Stomach smooth muscle (tissue), 2 donors: ENCODE measurements at regions not wholly inside any gene's neighbourhood (a gene's known extent, or its start where the extent isn't known, plus 50 kb on each side); places are given as distances from the start of the nearest gene placed in this dataset.
"Not testable (repeated sequence)": the region's sequence is repeated elsewhere in the genome, so short reads cannot be mapped to it uniquely, and the experiment has no call there.

Experiments
- H3K27ac ChIP-seq: one replicate; pipeline ENCODE4 v1.7.0; 2013; ENCODE audit warnings: mild to moderate bottlenecking, low read length, inconsistent platforms
- H3K27me3 ChIP-seq, 2 donors: one replicate each; pipeline ENCODE4 v1.7.0; 2013; ENCODE audit warnings: low read length in 2 of 2; ENCODE audit not compliant: insufficient read depth in 2 of 2, control insufficient read depth in 1 of 2
- H3K36me3 ChIP-seq, 2 donors: one replicate each; pipeline ENCODE4 v1.7.0; 2013; ENCODE audit warnings: low read length in 2 of 2; ENCODE audit not compliant: control insufficient read depth in 2 of 2, insufficient read depth in 2 of 2
- H3K4me1 ChIP-seq: one replicate; pipeline ENCODE4 v1.7.0; 2013; ENCODE audit warnings: low read length; ENCODE audit not compliant: control insufficient read depth, insufficient read depth
- H3K4me3 ChIP-seq, 2 donors: one replicate each; pipeline ENCODE4 v1.7.0; 2013; ENCODE audit warnings: low read length in 2 of 2
- H3K9ac ChIP-seq, 2 donors: one replicate each; pipeline ENCODE4 v1.7.0; 2013; ENCODE audit warnings: low read length in 2 of 2, mild to moderate bottlenecking in 1 of 2
- H3K9me3 ChIP-seq, 2 donors: one replicate each; pipeline ENCODE4 v1.7.0; 2013; ENCODE audit warnings: low read length in 2 of 2; ENCODE audit not compliant: control insufficient read depth in 2 of 2
- donor health status: healthy.
- donor health status: Pancreatic carcinoma.

DNA sequence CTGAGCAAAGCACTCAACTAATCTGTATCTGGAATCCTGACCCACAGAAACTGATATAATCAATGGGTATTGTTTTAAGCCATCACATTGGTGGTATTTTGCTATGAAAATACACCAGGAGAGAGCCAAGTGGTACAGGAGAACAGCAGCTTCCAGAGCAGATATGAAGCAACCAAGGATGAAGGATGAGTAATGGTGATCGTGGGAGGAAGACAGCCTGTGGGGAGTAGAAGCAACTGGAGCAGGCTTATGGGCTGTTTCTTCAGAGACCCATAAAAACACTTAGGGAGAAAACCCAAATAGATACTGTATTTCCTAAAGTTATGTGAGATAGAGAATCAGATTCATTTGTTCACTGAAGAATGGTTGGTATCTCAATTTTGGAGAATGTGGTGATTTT, 330.8 kb downstream of the NUP35 start:
- Histone ChIP-seq H3K9me3 (no peaks in the 10 kb centered on the region), H3K36me3 (no peaks in the 10 kb centered on the region), H3K4me3 (no peak overlapping the region), H3K27ac (no peak overlapping the region), H3K4me1 (no peaks in the 10 kb centered on the region), H3K27me3 (no peaks in the 10 kb centered on the region), H3K9ac (no peak overlapping the region)

DNA sequence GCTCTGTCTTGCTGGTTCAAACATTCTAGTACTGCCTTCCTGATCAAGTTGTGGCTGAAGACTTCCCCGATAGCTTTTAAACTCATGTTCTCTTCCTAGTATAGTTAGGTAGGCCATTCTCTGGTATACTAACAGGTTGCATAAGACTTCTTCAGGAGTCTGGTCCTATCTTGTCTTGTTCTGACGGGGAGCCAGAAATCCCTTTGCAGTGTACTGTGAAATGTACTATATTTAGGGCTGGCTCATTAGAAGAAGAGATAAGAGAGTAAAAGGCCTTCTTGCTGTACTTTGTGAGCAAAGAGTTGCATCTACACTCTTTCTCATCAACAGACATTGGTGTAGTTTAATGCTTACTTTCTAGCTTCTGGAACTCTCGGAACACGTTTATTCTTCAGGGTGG, 331.9 kb downstream of the NUP35 start:
- Histone ChIP-seq H3K27ac (no peak overlapping the region), H3K36me3 (no peaks in the 10 kb centered on the region), H3K4me1 (no peaks in the 10 kb centered on the region), H3K4me3 (no peak overlapping the region), H3K9ac (no peak overlapping the region), H3K9me3 (no peaks in the 10 kb centered on the region), H3K27me3 (no peaks in the 10 kb centered on the region)

DNA sequence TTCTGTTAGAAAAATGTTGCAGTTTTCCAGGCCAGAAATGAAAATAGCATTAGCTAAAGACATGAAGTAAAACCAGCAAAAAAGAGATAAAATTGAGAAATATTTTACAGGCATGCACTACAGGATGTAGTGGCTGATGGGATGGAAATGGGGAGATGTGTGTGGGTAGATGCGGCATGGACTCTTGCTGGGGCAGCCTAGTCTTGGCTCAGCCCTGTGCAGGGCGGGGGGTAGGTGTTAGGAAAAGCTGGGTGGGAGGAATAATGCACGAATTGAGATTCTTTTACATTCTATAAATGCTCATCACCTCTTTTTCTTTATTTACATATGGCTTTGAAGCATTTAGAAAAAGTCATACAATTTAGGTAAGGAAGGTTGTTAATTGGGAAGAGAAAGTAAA, 334.2 kb downstream of the NUP35 start:
- Histone ChIP-seq H3K4me3 (no peak overlapping the region), H3K27me3 (no peaks in the 10 kb centered on the region), H3K36me3 (no peaks in the 10 kb centered on the region), H3K4me1 (no peaks in the 10 kb centered on the region), H3K9ac (no peak overlapping the region), H3K9me3 (no peaks in the 10 kb centered on the region), H3K27ac (no peak overlapping the region)

DNA sequence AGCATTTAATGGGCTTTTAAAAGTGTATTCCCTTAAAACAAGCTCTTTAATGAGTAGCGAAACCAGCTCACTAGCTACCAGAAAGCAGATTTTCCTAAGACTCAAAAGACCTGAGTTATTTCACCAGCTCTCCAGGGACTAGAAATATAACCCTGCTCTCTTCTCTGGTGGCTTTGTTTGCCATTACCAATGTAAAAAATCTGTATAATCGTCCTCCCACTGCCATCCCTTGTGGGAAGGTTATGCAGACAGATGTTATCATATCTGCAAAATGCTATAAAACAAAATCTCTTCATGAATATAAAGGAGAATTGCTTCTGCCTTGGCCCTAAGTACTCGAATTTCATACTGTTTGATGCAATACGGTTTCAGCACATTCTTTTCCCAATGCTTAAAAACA, 335.2 kb downstream of the NUP35 start:
- Histone ChIP-seq H3K4me3 (no peak overlapping the region), H3K36me3 (no peaks in the 10 kb centered on the region), H3K27me3 (no peaks in the 10 kb centered on the region), H3K9ac (no peak overlapping the region), H3K9me3 (no peaks in the 10 kb centered on the region), H3K27ac (no peak overlapping the region), H3K4me1 (no peaks in the 10 kb centered on the region)

DNA sequence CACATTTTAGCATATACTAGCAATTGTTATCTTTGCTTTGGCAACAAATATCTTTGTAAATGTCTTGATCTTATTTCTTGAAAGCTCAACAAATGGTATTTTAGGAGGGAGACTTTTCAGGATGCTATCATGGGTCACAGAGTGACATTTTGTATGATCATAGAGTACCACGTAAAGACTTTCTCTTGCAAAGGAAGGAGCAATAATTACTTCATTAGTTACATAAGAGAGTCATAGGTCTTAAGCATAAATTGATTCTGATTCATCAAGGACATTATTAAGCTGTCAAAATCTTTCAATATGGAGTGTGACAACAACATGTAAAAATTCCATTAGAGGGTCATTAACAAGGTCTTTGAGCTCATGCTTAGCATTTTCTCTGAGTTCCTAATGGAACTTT, 339.6 kb downstream of the NUP35 start:
- no peak overlapping the region for H3K9ac ChIP-seq
- H3K9me3 ChIP-seq = no peaks in the 10 kb centered on the region
- H3K36me3 ChIP-seq = no peaks in the 10 kb centered on the region
- H3K27me3 ChIP-seq = no peaks in the 10 kb centered on the region
- H3K4me3 ChIP-seq = no peak overlapping the region
- no peak overlapping the region for H3K27ac ChIP-seq
- H3K4me1 ChIP-seq = no peaks in the 10 kb centered on the region

DNA sequence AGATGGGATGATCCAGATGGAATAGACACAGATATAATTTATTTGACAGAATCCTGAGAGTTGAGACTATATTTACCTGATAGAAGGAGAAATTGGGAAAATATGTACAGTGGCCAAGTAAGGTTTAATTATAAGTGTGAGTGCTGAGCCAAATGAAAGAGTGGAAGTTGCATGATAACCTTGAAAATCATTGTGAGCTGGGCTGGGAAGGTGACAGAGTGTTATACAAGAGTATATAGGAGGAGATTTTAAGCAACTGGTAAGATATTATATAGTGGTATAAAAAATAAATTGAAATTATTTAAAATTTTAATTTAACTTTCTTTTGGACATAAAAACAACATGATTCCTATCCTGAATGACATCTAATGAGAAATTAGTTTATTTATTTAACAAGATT, 340.8 kb downstream of the NUP35 start:
- Histone ChIP-seq H3K4me1 (no peaks in the 10 kb centered on the region), H3K27ac (no peak overlapping the region), H3K36me3 (no peaks in the 10 kb centered on the region), H3K9ac (no peak overlapping the region), H3K27me3 (no peaks in the 10 kb centered on the region), H3K4me3 (no peak overlapping the region), H3K9me3 (no peaks in the 10 kb centered on the region)

DNA sequence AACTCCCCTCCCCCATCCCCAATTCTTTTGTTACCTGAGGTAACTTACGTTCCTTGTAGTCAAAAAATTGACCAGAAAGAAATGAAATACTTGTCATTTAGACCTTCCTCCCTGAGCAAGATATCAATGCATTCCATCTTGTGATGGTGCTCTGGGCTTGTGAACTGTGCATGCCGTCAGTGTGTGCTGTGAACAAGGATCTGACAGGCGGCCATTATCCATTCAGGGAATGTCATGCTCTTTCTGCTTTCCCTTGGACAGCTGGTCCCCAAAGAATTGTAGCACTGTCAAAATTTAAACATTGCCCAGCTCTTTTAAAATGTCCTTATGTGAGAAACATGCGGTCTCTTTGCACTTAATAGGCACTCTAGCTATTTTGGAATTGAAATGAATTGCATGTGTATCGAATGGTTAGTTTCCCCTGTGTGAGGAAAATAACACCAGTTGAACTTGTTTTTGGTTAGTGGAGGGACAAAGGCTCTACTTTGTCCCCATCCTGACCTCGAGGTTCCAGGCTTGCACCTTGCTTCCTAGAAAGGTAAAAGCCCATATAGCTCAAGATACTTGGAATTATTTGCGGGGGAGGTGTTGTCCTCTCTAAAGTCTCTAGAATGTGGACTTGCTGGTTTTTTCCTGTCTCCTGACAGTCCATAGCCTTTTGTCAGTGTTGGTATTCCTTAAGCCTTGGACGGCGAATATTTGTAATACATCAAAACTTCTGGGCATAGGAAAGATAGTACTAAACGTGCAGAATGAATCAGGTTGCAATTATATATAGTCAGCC, 350.9 kb downstream of the NUP35 start:
- Histone ChIP-seq H3K9me3 (no peaks in the 10 kb centered on the region), H3K27ac (no peak overlapping the region), H3K4me1 (no peaks in the 10 kb centered on the region), H3K9ac (no peak overlapping the region), H3K36me3 (no peaks in the 10 kb centered on the region), H3K27me3 (no peaks in the 10 kb centered on the region), H3K4me3 (no peak overlapping the region)

DNA sequence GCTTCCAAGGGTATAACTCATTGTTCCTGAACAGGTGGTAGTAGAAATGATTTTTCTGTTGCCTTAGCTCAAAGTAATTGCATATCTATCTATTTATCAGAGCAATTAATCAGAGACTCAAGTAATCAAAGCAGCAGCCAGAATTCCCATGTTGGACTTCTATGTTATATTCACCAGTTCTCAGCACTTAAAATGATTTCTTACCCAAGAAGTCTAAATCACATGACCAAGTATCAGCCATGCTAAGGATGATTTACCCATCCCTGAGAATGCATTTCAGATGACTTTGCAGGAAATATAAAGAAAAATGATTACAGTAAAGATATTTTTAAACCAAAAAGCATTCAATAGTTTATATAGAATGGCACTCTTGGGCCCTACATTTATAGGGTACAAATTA, 352.2 kb downstream of the NUP35 start:
- Histone ChIP-seq H3K27ac (no peak overlapping the region), H3K4me3 (no peak overlapping the region), H3K9ac (no peak overlapping the region), H3K36me3 (no peaks in the 10 kb centered on the region), H3K27me3 (no peaks in the 10 kb centered on the region), H3K9me3 (no peaks in the 10 kb centered on the region), H3K4me1 (no peaks in the 10 kb centered on the region)

DNA sequence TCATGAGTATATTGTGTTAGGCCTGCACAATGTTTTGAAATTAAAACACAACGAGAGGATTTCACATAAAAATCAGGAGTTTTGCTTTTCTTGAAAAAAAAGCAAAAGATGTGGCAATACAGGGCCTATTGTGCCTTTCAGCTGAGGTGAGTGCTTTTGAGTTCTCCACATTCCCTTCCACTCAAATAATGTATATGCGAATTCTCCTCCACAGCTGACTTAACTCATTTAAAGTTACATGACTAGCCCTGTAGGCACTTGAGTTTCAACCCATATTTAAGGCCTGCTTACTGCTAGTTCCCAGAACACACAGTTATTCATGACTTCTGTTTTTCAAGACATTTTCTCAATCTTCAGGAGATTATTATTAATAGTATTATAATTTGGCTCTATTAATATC, 353.1 kb downstream of the NUP35 start:
- H3K9ac ChIP-seq = no peak overlapping the region
- no peaks in the 10 kb centered on the region for H3K36me3 ChIP-seq
- no peaks in the 10 kb centered on the region for H3K27me3 ChIP-seq
- H3K4me3 ChIP-seq = no peak overlapping the region
- H3K4me1 ChIP-seq = no peaks in the 10 kb centered on the region
- H3K27ac ChIP-seq = no peak overlapping the region
- H3K9me3 ChIP-seq = no peaks in the 10 kb centered on the region

DNA sequence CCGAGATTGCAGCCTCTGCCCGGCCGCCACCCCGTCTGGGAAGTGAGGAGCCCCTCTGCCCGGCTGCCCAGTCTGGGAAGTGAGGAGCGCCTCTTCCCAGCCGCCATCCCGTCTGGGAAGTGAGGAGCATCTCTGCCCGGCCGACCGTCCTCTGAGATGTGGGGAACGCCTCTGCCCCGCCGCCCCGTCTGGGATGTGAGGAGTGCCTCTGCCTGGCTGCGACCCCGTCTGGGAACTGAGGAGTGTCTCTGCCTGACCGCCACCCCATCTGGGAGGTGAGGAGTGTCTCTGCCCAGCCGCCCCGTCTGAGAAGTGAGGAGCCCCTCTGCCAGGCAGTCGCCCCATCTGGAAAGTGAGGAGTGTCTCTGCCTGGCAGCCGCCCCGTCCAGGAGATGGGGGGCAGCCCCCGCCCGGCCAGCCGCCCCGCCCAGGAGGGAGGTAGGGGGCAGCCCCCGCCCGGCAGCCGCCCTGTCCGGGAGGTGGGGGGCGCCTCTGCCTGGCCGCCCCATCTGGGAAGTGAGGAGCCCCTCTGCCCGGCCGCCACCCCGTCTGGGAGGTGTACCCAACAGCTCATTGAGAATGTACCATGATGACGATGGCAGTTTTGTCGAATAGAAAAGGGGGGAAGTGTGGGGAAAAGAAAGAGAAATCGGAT, 354.8 kb downstream of the NUP35 start:
- not testable (repeated sequence) for H3K4me1 ChIP-seq, H3K27ac ChIP-seq, H3K9ac ChIP-seq, H3K9me3 ChIP-seq, H3K36me3 ChIP-seq, H3K4me3 ChIP-seq, H3K27me3 ChIP-seq

DNA sequence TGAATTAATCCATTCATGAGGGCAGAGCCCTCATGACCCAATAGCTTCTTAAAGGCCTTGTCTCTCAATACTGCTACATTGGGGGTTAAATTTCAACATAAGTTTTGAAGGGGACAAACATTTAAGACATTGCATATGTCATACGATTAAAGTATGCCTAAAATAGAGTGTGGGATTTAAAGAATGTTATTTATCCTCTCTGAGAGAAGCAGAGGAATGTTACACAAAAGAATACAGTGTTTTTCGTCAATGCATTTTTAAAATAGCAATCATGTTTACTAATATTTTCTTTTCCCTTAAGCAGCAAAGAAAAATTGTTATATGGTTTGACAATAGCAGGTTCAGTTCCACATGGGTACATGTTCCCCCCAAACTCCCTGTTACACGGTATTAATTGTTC, 363.1 kb downstream of the NUP35 start:
- no peak overlapping the region for H3K9ac ChIP-seq
- no peaks in the 10 kb centered on the region for H3K9me3 ChIP-seq
- H3K27ac ChIP-seq = no peak overlapping the region
- H3K4me1 ChIP-seq = no peaks in the 10 kb centered on the region
- no peaks in the 10 kb centered on the region for H3K27me3 ChIP-seq
- H3K36me3 ChIP-seq = no peaks in the 10 kb centered on the region
- no peak overlapping the region for H3K4me3 ChIP-seq
